MM.1S (cell line): ENCODE measurements at regions not wholly inside any gene's neighbourhood (a gene's known extent, or its start where the extent isn't known, plus 50 kb on each side); places are given as distances from the start of the nearest gene placed in this dataset.

ENCODE experiments used
- EZH2 ChIP-seq: fragments of 300-600 bp; sonication (generic); optimal IDR thresholded peaks from 2 replicates; pipeline ENCODE3; 2017; ENCODE audit warnings: low read depth, mild to moderate bottlenecking, antibody characterized with exemption, low read length, mixed read lengths
- EZH2phosphoT487 ChIP-seq: fragments of 300-600 bp; sonication (generic); IDR thresholded peaks from 2 replicates; pipeline ENCODE4 v1.6.1; 2018; ENCODE audit warnings: antibody characterized with exemption, low read length
- TF ChIP-seq, protein P1 (sequence below): fragments of 300-600 bp; sonication (generic); IDR thresholded peaks from 2 replicates; pipeline ENCODE4 v1.5.1; 2016; ENCODE audit warnings: antibody characterized with exemption, low read length, mixed read lengths

DNA sequence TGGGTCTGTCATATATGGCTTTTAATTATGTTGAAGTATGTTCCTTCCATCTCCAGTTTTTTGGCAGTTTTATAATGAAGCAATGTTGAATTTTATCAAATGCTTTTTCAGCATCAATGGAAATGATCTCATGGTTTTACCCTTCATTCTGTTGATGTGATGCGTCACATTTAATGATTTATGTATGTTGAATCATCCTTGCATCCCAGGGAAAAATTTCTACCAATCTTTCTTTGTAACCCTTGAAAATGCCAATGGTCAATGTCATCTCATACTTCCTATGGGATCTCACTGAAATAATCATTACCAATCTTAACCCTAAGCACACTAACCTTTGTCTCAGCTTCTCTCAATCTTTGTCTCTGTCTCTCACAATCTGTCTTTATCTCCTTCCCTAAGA is 1004.0 kb downstream of the KCNT2 start:
- TF ChIP-seq, protein P1, sequence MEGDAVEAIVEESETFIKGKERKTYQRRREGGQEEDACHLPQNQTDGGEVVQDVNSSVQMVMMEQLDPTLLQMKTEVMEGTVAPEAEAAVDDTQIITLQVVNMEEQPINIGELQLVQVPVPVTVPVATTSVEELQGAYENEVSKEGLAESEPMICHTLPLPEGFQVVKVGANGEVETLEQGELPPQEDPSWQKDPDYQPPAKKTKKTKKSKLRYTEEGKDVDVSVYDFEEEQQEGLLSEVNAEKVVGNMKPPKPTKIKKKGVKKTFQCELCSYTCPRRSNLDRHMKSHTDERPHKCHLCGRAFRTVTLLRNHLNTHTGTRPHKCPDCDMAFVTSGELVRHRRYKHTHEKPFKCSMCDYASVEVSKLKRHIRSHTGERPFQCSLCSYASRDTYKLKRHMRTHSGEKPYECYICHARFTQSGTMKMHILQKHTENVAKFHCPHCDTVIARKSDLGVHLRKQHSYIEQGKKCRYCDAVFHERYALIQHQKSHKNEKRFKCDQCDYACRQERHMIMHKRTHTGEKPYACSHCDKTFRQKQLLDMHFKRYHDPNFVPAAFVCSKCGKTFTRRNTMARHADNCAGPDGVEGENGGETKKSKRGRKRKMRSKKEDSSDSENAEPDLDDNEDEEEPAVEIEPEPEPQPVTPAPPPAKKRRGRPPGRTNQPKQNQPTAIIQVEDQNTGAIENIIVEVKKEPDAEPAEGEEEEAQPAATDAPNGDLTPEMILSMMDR: no peak
- TF ChIP-seq EZH2phosphoT487: no peak
- TF ChIP-seq EZH2: no peak
